Neutrophil (primary cell): ENCODE measurements at regions not wholly inside any gene's neighbourhood (a gene's known extent, or its start where the extent isn't known, plus 50 kb on each side); places are given as distances from the start of the nearest gene placed in this dataset.

Experiments used
- H3K27ac ChIP-seq: fragments of 200-600 bp; sonication (generic); 2 replicates; pipeline ENCODE4 v1.5.1; 2016; ENCODE audit warnings: mild to moderate bottlenecking, moderate library complexity
- H3K27me3 ChIP-seq: fragments of 200-600 bp; sonication (generic); 2 replicates; pipeline ENCODE4 v1.6.0; 2016; ENCODE audit warnings: mild to moderate bottlenecking
- H3K36me3 ChIP-seq: fragments of 200-600 bp; sonication (generic); 2 replicates; pipeline ENCODE4 v1.5.1; 2017
- H3K4me1 ChIP-seq, 2 experiments: fragments of 200-600 bp in 1 of 2; sonication (generic) in 1 of 2; 1 replicate in 1 of 2; 2 replicates in 1 of 2; pipeline versions ENCODE4 v1.5.1 to v1.6.1; 2013 to 2016; ENCODE audit warnings: low read depth in 1 of 2, low read length in 1 of 2, mild to moderate bottlenecking in 1 of 2, moderate library complexity in 1 of 2; ENCODE audit not compliant: control insufficient read depth in 1 of 2, insufficient read depth in 1 of 2
- H3K4me3 ChIP-seq, 2 experiments: fragments of 200-600 bp in 1 of 2; sonication (generic) in 1 of 2; 1 replicate in 1 of 2; 2 replicates in 1 of 2; pipeline ENCODE4 v1.5.1; 2013 to 2016; ENCODE audit warnings: low read depth in 1 of 2, low read length in 1 of 2, mild to moderate bottlenecking in 1 of 2, moderate library complexity in 1 of 2
- H3K9me3 ChIP-seq: fragments of 200-600 bp; sonication (generic); 2 replicates; pipeline ENCODE4 v1.5.1; 2016
- TF ChIP-seq, protein P1 (sequence below): fragments of 200-600 bp; sonication (generic); IDR thresholded peaks from 2 replicates; pipeline ENCODE4 v1.5.1; 2016; ENCODE audit warnings: antibody characterized with exemption

DNA sequence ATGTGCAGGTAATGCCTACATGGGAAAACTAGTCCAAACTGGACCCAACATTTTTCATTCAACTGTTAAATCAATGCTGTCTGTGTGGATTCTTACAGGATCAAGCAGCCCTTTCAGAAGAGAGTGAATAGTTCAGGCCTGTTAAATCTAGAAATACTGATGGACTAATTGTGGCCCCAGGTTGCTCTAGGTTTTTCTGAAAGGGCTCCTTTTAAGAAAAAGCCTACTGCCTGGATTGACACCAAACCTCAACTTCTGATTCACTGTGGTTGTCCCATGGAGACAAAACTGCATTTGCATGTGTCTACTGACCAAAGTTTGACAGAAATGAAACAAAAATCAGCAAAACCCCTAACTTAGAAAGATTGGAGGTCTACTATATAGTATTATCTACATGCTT lies 437.0 kb downstream of the KLF12 start:
- Histone ChIP-seq H3K27me3 (no peaks in the 10 kb centered on the region), H3K4me1 (peaks cover 6 to 8% of the 10 kb centered on the region in 2 experiments), H3K9me3 (no peaks in the 10 kb centered on the region), H3K4me3 (no peak overlapping the region), H3K27ac (no peak overlapping the region), H3K36me3 (no peaks in the 10 kb centered on the region)
- TF ChIP-seq, protein P1, sequence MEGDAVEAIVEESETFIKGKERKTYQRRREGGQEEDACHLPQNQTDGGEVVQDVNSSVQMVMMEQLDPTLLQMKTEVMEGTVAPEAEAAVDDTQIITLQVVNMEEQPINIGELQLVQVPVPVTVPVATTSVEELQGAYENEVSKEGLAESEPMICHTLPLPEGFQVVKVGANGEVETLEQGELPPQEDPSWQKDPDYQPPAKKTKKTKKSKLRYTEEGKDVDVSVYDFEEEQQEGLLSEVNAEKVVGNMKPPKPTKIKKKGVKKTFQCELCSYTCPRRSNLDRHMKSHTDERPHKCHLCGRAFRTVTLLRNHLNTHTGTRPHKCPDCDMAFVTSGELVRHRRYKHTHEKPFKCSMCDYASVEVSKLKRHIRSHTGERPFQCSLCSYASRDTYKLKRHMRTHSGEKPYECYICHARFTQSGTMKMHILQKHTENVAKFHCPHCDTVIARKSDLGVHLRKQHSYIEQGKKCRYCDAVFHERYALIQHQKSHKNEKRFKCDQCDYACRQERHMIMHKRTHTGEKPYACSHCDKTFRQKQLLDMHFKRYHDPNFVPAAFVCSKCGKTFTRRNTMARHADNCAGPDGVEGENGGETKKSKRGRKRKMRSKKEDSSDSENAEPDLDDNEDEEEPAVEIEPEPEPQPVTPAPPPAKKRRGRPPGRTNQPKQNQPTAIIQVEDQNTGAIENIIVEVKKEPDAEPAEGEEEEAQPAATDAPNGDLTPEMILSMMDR: no peak

DNA sequence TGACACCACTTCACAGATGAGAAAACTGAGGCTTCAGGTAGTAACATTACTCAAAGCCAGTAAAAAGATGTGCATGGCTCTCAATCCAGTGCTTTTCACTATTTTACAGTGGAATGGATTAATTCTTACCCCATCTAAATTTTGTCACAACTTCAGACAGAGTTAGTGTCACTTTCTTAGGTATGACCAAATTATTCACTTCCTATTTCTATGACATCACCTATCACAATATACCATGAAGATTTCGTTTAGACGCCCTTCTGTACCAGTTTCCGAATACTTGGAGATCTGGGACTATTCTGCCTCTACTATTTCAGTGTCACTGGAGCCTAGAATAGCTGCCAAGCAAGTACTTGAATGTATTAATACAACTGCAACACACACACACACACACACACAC lies 437.5 kb downstream of the KLF12 start:
- TF ChIP-seq, protein P1: no peak
- H3K27ac ChIP-seq: no peak overlapping the region
- peaks cover 1 to 4% of the 10 kb centered on the region in 2 experiments for H3K4me1 ChIP-seq
- no peaks in the 10 kb centered on the region for H3K9me3 ChIP-seq
- no peaks in the 10 kb centered on the region for H3K27me3 ChIP-seq
- no peak overlapping the region for H3K4me3 ChIP-seq
- no peaks in the 10 kb centered on the region for H3K36me3 ChIP-seq

DNA sequence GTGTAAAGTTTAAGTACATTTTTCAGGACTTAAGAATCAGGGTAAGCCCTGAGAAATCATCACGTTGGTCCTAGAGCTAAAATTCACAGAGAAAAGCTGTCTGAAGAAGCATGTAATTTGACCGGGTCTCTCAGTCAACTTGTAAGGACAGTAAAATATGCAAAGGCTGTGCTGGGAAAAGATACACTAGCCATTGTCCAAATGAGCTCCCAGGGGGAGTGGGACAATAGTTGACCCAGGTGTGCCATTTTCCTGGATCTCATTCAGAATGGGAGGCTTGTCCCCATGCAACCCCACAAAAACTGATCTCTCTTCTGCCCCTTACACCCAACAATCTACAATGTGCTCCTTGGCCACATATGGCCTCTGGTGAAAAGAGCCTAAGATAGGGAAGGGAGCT lies 437.9 kb downstream of the KLF12 start:
- Histone ChIP-seq H3K4me1 (no peaks in the 10 kb centered on the region), H3K36me3 (no peaks in the 10 kb centered on the region), H3K4me3 (no peak overlapping the region), H3K9me3 (no peaks in the 10 kb centered on the region), H3K27ac (no peak overlapping the region), H3K27me3 (no peaks in the 10 kb centered on the region)
- TF ChIP-seq, protein P1: no peak

DNA sequence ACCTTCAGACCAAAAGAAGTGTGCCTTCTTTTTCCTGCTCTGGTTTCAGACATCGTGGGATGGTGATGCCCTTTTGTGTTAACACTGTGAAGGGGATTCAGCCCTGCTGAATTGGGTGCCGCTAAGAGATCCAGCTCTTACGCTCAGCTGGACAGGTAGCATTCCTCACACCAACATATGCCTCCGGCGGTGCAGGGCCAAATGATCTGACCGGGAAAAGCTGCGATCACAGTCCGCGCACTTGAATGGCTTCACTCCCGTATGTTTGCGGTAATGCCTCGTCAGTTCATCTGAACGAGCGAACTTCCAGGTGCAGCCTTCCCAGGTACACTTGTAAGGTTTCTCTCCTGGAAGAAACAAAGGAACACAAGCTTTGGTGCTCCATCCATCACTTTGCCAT lies 438.9 kb downstream of the KLF12 start:
- Histone ChIP-seq H3K27me3 (no peaks in the 10 kb centered on the region), H3K36me3 (no peaks in the 10 kb centered on the region), H3K27ac (no peak overlapping the region), H3K4me1 (no peaks in the 10 kb centered on the region), H3K4me3 (no peak overlapping the region), H3K9me3 (no peaks in the 10 kb centered on the region)
- TF ChIP-seq, protein P1: no peak

DNA sequence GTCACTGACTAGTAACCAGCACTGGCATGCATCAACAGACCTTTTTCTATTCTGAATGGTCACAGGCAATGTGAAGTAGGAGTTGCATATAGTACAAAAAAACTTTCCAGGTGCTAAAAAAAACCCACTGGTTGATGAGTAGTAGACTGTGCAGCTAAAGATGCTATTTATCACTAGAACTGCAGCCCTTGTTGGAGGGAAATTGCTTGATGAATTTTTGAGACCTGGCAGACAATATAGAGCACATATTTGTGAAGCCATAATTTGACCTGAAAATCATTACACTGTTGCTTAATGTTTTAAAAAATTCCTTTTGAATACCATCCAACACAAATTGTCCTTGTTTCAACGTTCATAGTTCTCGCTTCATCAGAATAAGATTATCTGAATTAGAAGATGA lies 441.0 kb downstream of the KLF12 start:
- TF ChIP-seq, protein P1: no peak
- Histone ChIP-seq H3K36me3 (no peaks in the 10 kb centered on the region), H3K4me3 (no peak overlapping the region), H3K27ac (no peak overlapping the region), H3K4me1 (no peaks in the 10 kb centered on the region), H3K9me3 (no peaks in the 10 kb centered on the region), H3K27me3 (no peaks in the 10 kb centered on the region)

DNA sequence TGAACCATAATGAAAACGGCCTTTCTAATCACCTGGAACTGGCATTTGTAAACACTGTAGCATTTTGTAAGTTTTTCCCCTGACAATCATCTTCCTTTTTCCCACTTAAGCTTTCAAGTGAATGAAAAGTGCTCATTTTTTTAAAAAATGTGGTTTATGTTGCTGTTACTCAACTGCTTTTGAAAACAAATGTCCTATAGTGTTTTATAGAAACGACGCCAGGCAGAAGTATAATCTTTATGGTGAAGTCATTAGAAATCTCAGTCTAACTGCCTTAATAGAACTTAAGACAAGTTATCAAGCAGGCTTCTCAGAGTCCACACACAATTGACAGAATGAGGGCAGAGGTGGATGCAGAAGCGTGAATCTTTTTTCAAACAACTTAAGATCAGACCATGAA lies 442.3 kb downstream of the KLF12 start:
- no peaks in the 10 kb centered on the region for H3K4me1 ChIP-seq
- no peaks in the 10 kb centered on the region for H3K36me3 ChIP-seq
- TF ChIP-seq, protein P1: no peak
- no peaks in the 10 kb centered on the region for H3K9me3 ChIP-seq
- H3K4me3 ChIP-seq: no peak overlapping the region
- H3K27me3 ChIP-seq: no peaks in the 10 kb centered on the region
- H3K27ac ChIP-seq: no peak overlapping the region
